GM12878 (cell line): ENCODE measurements at regions not wholly inside any gene's neighbourhood (a gene's known extent, or its start where the extent isn't known, plus 50 kb on each side); places are given as distances from the start of the nearest gene placed in this dataset.

Experiments
- ATAC-seq: fragments of 200-7000 bp; cut with Tn5 transposase; 3 replicates; pipeline ENCODE4 v1.9.1; 2020; ENCODE audit warnings: mild to moderate bottlenecking, moderate library complexity
- BruUV-seq: library from RNA; stranded (reverse); fragments of 400-500 nt; replicated peaks from 2 replicates; lab custom pipeline; 2021; lab: Mats Ljungman, UMichigan
- CTCF ChIA-PET: fragments of 300-600 bp; sonication (Branson Sonifier 250); formaldehyde crosslinking; extraction: SDS; loops from one replicate; lab custom pipeline; 2021; ENCODE audit warnings: inconsistent platforms; lab: Yijun Ruan, JAX
- POLR2A ChIA-PET: fragments of 350-600 bp; formaldehyde crosslinking; extraction: SDS; loops from one replicate; lab custom pipeline; 2021; ENCODE audit warnings: inconsistent platforms; lab: Charles Lee
- RAD21 ChIA-PET: fragments of 300-600 bp; sonication (Branson Sonifier 250); formaldehyde crosslinking; loops from one replicate; lab custom pipeline; 2023; ENCODE audit warnings: antibody characterized with exemption; ENCODE audit not compliant: unreplicated experiment; lab: Charles Lee
- SMC1A ChIA-PET: fragments of 300-600 bp; sonication (Branson Sonifier 250); formaldehyde crosslinking; loops from one replicate; lab custom pipeline; 2023; ENCODE audit not compliant: unreplicated experiment, uncharacterized antibody; lab: Charles Lee
- DNase-seq: peaks from one replicate; pipeline ENCODE4 v3.0.0-alpha.2; 2011; ENCODE audit warnings: low read depth, low spot score
- FAIRE-seq: peaks from 3 replicates; lab custom pipeline; 2011; peaks lifted over from hg19 to GRCh38; lab: Jason Lieb, UNC
- H2AFZ ChIP-seq: 2 replicates; pipeline ENCODE4 v1.6.0; 2011; ENCODE audit warnings: low read depth, low read length, control low read depth; ENCODE audit not compliant: control insufficient read depth
- H3K27ac ChIP-seq: 2 replicates; pipeline ENCODE4 v1.5.1; 2011; ENCODE audit warnings: control low read depth; ENCODE audit not compliant: control insufficient read depth, insufficient read depth
- H3K27me3 ChIP-seq, 2 experiments: replicated peaks in 1 of 2; 2 replicates each; pipeline versions ENCODE4 v1.6.0 to v1.6.1; 2011; ENCODE audit warnings: low read length in 1 of 2; ENCODE audit not compliant: control insufficient read depth in 2 of 2, insufficient read depth in 2 of 2
- H3K36me3 ChIP-seq, 2 experiments: 2 replicates each; pipeline ENCODE4 v1.5.1; 2011; ENCODE audit warnings: low read length in 1 of 2; ENCODE audit not compliant: control insufficient read depth in 2 of 2, insufficient read depth in 2 of 2
- H3K4me1 ChIP-seq: 2 replicates; pipeline ENCODE4 v1.6.1; 2011; ENCODE audit warnings: mild to moderate bottlenecking, low read length, moderate library complexity, mixed read lengths; ENCODE audit not compliant: control insufficient read depth, insufficient read depth
- H3K4me2 ChIP-seq: 2 replicates; pipeline ENCODE4 v1.6.0; 2011; ENCODE audit warnings: control low read depth; ENCODE audit not compliant: control insufficient read depth, insufficient read depth
- H3K4me3 ChIP-seq: fragments of 200-600 bp; sonication (generic); 2 replicates; pipeline ENCODE4 v1.5.1; 2016
- H3K79me2 ChIP-seq: 2 replicates; pipeline ENCODE4 v1.6.0; 2011; ENCODE audit warnings: low read length; ENCODE audit not compliant: control insufficient read depth, insufficient read depth
- H3K9ac ChIP-seq: 2 replicates; pipeline ENCODE4 v1.8.0; 2011; ENCODE audit warnings: low read length, control low read depth, mixed read lengths; ENCODE audit not compliant: control insufficient read depth, insufficient read depth
- H3K9me3 ChIP-seq: replicated peaks from 3 replicates; pipeline ENCODE4 v1.5.1; 2011; ENCODE audit warnings: mild to moderate bottlenecking, low read length; ENCODE audit not compliant: control insufficient read depth, insufficient read depth
- H4K20me1 ChIP-seq: 2 replicates; pipeline ENCODE4 v1.6.0; 2011; ENCODE audit not compliant: control insufficient read depth, insufficient read depth
- BRCA1 ChIP-seq: IDR thresholded peaks from 2 replicates; pipeline ENCODE4 v1.6.1; 2011; ENCODE audit warnings: low read depth, low read length, improper control_type of control experiment
- IKZF2 ChIP-seq, 2 experiments: fragments of 450-650 bp; IDR thresholded peaks; 2 replicates each; pipeline ENCODE4 v1.6.1; 2017; ENCODE audit warnings: mild to moderate bottlenecking in 2 of 2, moderate library complexity in 2 of 2
- KLF5 ChIP-seq: fragments of 450-650 bp; IDR thresholded peaks from 2 replicates; pipeline ENCODE4 v1.6.1; 2014; ENCODE audit warnings: mild to moderate bottlenecking; ENCODE audit not compliant: partially characterized antibody
- NR2C1 ChIP-seq: fragments of 450-650 bp; IDR thresholded peaks from 2 replicates; pipeline ENCODE4 v1.6.1; 2017; ENCODE audit warnings: antibody characterized with exemption, mild to moderate bottlenecking, moderate library complexity
- RAD21 ChIP-seq: IDR thresholded peaks from 2 replicates; pipeline ENCODE4 v1.6.1; 2011; ENCODE audit warnings: mild to moderate bottlenecking, low read depth, low read length, moderate library complexity; ENCODE audit not compliant: insufficient read depth
- TARDBP ChIP-seq: IDR thresholded peaks from 2 replicates; pipeline ENCODE4 v1.6.1; 2016; ENCODE audit warnings: borderline replicate concordance
- WGBS: methylation state at CpG from one replicate; pipeline ENCODE4 v1.1.6; 2016; ENCODE audit warnings: low lambda C conversion rate; ENCODE audit not compliant: insufficient replicate concordance, insufficient coverage; ENCODE audit errors: missing lambda C conversion rate; 5-methylcytosine and 5-hydroxymethylcytosine counted together
- in situ Hi-C: fragments of 300-500 bp; cut with MboI; formaldehyde crosslinking; loops from 9 replicates; pipeline ENCODE4 v1.14.3; 2018; ENCODE audit warnings: mixed read lengths
- intact Hi-C: fragments of 100-400 bp; cut with micrococcal nuclease; formaldehyde crosslinking; loops from one replicate; pipeline ENCODE4 v1.14.2; 2022; ENCODE audit not compliant: unreplicated experiment
- TF ChIP-seq, protein P1 (sequence below): IDR thresholded peaks from 2 replicates; pipeline ENCODE4 v1.6.1; 2011; ENCODE audit warnings: borderline replicate concordance, low read depth, mild to moderate bottlenecking, moderate library complexity, low read length; ENCODE audit not compliant: insufficient read depth, poor library complexity, severe bottlenecking

GRCh38 chr3:167051421-167051820, 328.7 kb downstream of the ZBBX start (continued):
- TF ChIP-seq, protein P1, sequence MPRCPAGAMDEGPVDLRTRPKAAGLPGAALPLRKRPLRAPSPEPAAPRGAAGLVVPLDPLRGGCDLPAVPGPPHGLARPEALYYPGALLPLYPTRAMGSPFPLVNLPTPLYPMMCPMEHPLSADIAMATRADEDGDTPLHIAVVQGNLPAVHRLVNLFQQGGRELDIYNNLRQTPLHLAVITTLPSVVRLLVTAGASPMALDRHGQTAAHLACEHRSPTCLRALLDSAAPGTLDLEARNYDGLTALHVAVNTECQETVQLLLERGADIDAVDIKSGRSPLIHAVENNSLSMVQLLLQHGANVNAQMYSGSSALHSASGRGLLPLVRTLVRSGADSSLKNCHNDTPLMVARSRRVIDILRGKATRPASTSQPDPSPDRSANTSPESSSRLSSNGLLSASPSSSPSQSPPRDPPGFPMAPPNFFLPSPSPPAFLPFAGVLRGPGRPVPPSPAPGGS, result no peak
- TF ChIP-seq TARDBP, result no peak
- no peak for TF ChIP-seq BRCA1
- no peak for TF ChIP-seq IKZF2 (IDR thresholded peaks at IDR 0.05)

- POLR2A ChIA-PET, result no interaction called here
- in situ Hi-C loops, result no loop called here
Measured at GRCh38 chr3:167033866-167034265, 346.2 kb downstream of the ZBBX start.

More at GRCh38 chr3:167033866-167034265, 346.2 kb downstream of the ZBBX start:
- ATAC-seq (no peak), FAIRE-seq (no peak), DNase-seq (no peak)
- CTCF ChIA-PET, result interaction anchor here (2.5 kb wide), 1 partner anchor 196 kb away, joined by 23 read pairs; no protein-coding TSS in a partner anchor
- Histone ChIP-seq H3K36me3 (no peaks in the 10 kb centered on the region), H3K4me1 (no peaks in the 10 kb centered on the region), H3K4me2 (no peak overlapping the region), H3K9me3 (no peaks in the 10 kb centered on the region), H4K20me1 (no peaks in the 10 kb centered on the region), H3K27ac (no peak overlapping the region), H3K9ac (no peak overlapping the region), H2AFZ (no peak overlapping the region), H3K79me2 (no peaks in the 10 kb centered on the region), H3K4me3 (no peak overlapping the region), H3K27me3 (no peaks in the 10 kb centered on the region)
- SMC1A ChIA-PET, result no interaction called here
- no peak for TF ChIP-seq KLF5
- TF ChIP-seq NR2C1, result no peak
- TF ChIP-seq RAD21, result no peak
- BruUV-seq, result no TSS peak
- WGBS, result 0% methylated on average over 2 of the region's 2 CpGs
- RAD21 ChIA-PET, result no interaction called here
- intact Hi-C loops, result loop anchor here (2.0 to 5.0 kb wide), 3 partner anchors 197 to 1179 kb away; no protein-coding TSS in a partner anchor
